ENCODE measurements at regions not wholly inside any gene's neighbourhood (a gene's known extent, or its start where the extent isn't known, plus 50 kb on each side); places are given as distances from the start of the nearest gene placed in this dataset.

DNA sequence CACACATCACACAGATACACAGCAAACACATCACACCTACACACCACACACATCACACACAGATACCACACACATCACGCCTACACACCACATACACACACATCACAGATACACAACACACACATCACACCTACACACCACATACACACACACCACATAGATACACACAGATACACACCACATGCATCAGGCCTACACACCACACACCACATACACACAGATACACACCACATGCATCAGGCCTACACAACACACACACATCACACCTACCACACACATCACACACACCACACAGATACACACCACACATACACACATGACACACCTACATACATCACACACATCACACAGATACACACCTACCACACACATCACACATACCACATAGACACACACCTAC is 158.8 kb downstream of the NDUFA10 start (continued):
- TF ChIP-seq ZNF12 (CRISPR knock-in tag; IDR thresholded peaks at IDR 0.05) (no peak), PHF20 (IDR thresholded peaks at IDR 0.05; ENCODE audit: partially characterized antibody) (no peak), ELF4 (CRISPR knock-in tag; IDR thresholded peaks at IDR 0.05) (no peak), CBX1 (IDR thresholded peaks at IDR 0.05; ENCODE audit: low read depth) (no peak), BCL6 (CRISPR knock-in tag; IDR thresholded peaks at IDR 0.05) (no peak), POLR3G (IDR thresholded peaks at IDR 0.05; ENCODE audit: extremely low read depth, insufficient read length, insufficient replicate concordance) (no peak), IRF2 (CRISPR knock-in tag; IDR thresholded peaks at IDR 0.05) (no peak), CHCHD3 (CRISPR knock-in tag; IDR thresholded peaks at IDR 0.05) (no peak), XRCC5 (IDR thresholded peaks at IDR 0.05; ENCODE audit: low read depth, low read length) (no peak), ZNF384 (IDR thresholded peaks at IDR 0.05; ENCODE audit: low read depth, low read length) (no peak), HDAC2 (IDR thresholded peaks at IDR 0.05) (no peak), FOXM1 (IDR thresholded peaks at IDR 0.05; ENCODE audit: low read depth) (no peak), FOXM1 (CRISPR knock-in tag; IDR thresholded peaks at IDR 0.05; ENCODE audit: low read depth) (no peak)
- TF ChIP-seq, protein P1, sequence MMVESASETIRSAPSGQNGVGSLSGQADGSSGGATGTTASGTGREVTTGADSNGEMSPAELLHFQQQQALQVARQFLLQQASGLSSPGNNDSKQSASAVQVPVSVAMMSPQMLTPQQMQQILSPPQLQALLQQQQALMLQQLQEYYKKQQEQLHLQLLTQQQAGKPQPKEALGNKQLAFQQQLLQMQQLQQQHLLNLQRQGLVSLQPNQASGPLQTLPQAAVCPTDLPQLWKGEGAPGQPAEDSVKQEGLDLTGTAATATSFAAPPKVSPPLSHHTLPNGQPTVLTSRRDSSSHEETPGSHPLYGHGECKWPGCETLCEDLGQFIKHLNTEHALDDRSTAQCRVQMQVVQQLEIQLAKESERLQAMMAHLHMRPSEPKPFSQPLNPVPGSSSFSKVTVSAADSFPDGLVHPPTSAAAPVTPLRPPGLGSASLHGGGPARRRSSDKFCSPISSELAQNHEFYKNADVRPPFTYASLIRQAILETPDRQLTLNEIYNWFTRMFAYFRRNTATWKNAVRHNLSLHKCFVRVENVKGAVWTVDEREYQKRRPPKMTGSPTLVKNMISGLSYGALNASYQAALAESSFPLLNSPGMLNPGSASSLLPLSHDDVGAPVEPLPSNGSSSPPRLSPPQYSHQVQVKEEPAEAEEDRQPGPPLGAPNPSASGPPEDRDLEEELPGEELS (CRISPR knock-in tag; IDR thresholded peaks at IDR 0.05; ENCODE audit: borderline replicate concordance), result no peak
- TF ChIP-seq, protein P2, sequence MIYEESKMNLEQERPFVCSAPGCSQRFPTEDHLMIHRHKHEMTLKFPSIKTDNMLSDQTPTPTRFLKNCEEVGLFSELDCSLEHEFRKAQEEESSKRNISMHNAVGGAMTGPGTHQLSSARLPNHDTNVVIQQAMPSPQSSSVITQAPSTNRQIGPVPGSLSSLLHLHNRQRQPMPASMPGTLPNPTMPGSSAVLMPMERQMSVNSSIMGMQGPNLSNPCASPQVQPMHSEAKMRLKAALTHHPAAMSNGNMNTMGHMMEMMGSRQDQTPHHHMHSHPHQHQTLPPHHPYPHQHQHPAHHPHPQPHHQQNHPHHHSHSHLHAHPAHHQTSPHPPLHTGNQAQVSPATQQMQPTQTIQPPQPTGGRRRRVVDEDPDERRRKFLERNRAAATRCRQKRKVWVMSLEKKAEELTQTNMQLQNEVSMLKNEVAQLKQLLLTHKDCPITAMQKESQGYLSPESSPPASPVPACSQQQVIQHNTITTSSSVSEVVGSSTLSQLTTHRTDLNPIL (CRISPR knock-in tag; IDR thresholded peaks at IDR 0.05), result no peak
- TF ChIP-seq, protein P3, sequence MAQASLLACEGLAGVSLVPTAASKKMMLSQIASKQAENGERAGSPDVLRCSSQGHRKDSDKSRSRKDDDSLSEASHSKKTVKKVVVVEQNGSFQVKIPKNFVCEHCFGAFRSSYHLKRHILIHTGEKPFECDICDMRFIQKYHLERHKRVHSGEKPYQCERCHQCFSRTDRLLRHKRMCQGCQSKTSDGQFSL (CRISPR knock-in tag; IDR thresholded peaks at IDR 0.05), result no peak
- TF ChIP-seq, protein P3 (tag; IDR thresholded peaks at IDR 0.05), result no peak
- TF ChIP-seq, protein P4, sequence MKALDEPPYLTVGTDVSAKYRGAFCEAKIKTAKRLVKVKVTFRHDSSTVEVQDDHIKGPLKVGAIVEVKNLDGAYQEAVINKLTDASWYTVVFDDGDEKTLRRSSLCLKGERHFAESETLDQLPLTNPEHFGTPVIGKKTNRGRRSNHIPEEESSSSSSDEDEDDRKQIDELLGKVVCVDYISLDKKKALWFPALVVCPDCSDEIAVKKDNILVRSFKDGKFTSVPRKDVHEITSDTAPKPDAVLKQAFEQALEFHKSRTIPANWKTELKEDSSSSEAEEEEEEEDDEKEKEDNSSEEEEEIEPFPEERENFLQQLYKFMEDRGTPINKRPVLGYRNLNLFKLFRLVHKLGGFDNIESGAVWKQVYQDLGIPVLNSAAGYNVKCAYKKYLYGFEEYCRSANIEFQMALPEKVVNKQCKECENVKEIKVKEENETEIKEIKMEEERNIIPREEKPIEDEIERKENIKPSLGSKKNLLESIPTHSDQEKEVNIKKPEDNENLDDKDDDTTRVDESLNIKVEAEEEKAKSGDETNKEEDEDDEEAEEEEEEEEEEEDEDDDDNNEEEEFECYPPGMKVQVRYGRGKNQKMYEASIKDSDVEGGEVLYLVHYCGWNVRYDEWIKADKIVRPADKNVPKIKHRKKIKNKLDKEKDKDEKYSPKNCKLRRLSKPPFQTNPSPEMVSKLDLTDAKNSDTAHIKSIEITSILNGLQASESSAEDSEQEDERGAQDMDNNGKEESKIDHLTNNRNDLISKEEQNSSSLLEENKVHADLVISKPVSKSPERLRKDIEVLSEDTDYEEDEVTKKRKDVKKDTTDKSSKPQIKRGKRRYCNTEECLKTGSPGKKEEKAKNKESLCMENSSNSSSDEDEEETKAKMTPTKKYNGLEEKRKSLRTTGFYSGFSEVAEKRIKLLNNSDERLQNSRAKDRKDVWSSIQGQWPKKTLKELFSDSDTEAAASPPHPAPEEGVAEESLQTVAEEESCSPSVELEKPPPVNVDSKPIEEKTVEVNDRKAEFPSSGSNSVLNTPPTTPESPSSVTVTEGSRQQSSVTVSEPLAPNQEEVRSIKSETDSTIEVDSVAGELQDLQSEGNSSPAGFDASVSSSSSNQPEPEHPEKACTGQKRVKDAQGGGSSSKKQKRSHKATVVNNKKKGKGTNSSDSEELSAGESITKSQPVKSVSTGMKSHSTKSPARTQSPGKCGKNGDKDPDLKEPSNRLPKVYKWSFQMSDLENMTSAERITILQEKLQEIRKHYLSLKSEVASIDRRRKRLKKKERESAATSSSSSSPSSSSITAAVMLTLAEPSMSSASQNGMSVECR (CRISPR knock-in tag; IDR thresholded peaks at IDR 0.05), result no peak
- TF ChIP-seq, protein P5, sequence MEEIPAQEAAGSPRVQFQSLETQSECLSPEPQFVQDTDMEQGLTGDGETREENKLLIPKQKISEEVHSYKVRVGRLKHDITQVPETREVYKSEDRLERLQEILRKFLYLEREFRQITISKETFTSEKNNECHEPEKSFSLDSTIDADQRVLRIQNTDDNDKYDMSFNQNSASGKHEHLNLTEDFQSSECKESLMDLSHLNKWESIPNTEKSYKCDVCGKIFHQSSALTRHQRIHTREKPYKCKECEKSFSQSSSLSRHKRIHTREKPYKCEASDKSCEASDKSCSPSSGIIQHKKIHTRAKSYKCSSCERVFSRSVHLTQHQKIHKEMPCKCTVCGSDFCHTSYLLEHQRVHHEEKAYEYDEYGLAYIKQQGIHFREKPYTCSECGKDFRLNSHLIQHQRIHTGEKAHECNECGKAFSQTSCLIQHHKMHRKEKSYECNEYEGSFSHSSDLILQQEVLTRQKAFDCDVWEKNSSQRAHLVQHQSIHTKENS (CRISPR knock-in tag; IDR thresholded peaks at IDR 0.05), result no peak
